ENCODE measurements at regions not wholly inside any gene's neighbourhood (a gene's known extent, or its start where the extent isn't known, plus 50 kb on each side); places are given as distances from the start of the nearest gene placed in this dataset.

DNA sequence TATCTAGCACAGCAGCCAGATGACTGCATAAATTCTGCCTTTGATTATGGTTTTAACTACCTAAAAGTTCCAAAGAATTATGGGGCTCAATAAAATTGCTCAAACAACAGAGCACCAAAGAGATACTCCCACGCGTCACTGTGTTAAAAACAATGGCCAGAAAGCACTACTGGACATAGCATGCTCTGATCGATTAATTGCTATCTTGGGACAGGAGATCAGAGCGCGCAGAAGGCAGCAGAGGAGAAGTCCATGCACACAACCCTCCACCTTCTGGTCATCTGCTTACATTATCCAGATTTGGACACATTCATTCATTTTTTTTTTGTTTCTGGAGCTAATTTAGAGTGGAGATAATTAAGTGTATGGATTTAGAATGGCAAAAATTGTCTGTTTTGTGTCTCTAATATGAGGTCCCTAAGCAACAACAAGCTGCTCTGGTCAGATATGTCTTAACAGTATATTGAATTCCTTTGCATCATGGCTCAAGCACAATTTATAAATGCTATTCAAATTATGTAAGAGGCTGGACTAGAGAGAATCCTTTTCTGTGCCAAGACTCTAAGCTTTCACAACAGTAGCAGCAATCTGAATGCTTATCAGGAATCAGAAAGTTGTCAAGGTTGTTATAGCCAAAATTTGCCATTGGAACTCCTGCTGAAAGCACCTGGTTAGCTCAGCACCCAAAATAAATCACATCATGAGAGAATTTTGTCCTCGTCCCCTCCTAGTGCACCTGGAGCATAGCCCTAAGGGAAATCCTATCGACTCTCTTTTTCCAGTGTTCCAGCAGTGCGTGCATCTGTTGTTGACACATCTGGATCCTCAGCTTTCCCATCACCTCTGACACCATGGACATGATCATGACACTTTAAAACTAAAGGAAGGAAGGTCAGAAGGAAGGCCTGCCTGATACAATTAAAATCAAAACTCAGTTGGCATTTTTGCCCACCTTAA, 98.6 kb upstream of the HMHB1 start:
- Mint-ChIP-seq H3K4me3 (no peak overlapping the region), H3K36me3 (ENCODE audit: low read depth) (no peaks in the 10 kb centered on the region), H3K27me3 (ENCODE audit: insufficient read depth) (no peaks in the 10 kb centered on the region), H3K9me3 (no peaks in the 10 kb centered on the region), H3K4me1 (ENCODE audit: low read depth) (peaks cover 48% of the 10 kb centered on the region), H3K27ac (peak overlapping the region; percentile 33)
- TF ChIP-seq CTCF (IDR thresholded peaks at IDR 0.05), result no peak
- peak; percentile 44 for DNase-seq

DNA sequence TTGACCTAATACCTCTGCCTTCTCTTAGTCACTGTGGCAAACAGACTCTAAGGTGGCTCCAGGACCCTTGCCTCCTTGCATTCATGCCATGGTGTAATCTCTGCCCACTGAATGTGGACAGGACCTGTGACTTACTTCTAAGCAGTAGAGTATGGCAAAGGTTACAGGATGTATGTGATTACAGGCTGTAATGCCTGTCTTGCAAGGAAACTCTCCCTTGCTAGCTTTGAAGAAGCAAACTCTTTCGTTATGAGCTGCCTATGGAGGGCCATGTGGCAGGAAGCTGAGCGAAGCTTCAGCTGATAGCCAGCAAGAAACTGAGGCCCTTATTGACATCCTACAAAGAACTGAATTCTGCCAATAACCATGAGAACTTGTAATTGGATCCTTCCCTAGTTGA, 103.3 kb upstream of the HMHB1 start:
- H3K36me3 Mint-ChIP-seq (ENCODE audit: low read depth), result no peaks in the 10 kb centered on the region
- no peak overlapping the region for H3K27ac Mint-ChIP-seq
- peaks cover 21% of the 10 kb centered on the region for H3K4me1 Mint-ChIP-seq (ENCODE audit: low read depth)
- no peaks in the 10 kb centered on the region for H3K9me3 Mint-ChIP-seq
- DNase-seq, result no peak
- no peak for TF ChIP-seq CTCF (IDR thresholded peaks at IDR 0.05)
- H3K4me3 Mint-ChIP-seq, result no peak overlapping the region
- no peaks in the 10 kb centered on the region for H3K27me3 Mint-ChIP-seq (ENCODE audit: insufficient read depth)

- no peaks in the 10 kb centered on the region for H3K36me3 Mint-ChIP-seq (ENCODE audit: low read depth)
- no peaks in the 10 kb centered on the region for H3K9me3 Mint-ChIP-seq
- no peak overlapping the region for H3K27ac Mint-ChIP-seq
- no peaks in the 10 kb centered on the region for H3K27me3 Mint-ChIP-seq (ENCODE audit: insufficient read depth)
- peaks cover 14% of the 10 kb centered on the region for H3K4me1 Mint-ChIP-seq (ENCODE audit: low read depth)
- no peak for DNase-seq
- H3K4me3 Mint-ChIP-seq, result no peak overlapping the region
- TF ChIP-seq CTCF (IDR thresholded peaks at IDR 0.05), result no peak
These were observed 104.2 kb upstream of the HMHB1 start for GRCh38 chr5:143707806-143708205.

- Mint-ChIP-seq H3K4me3 (no peak overlapping the region), H3K27me3 (ENCODE audit: insufficient read depth) (no peaks in the 10 kb centered on the region)
- no peak for DNase-seq
These were observed 106.6 kb upstream of the HMHB1 start for GRCh38 chr5:143705381-143705780.

DNA sequence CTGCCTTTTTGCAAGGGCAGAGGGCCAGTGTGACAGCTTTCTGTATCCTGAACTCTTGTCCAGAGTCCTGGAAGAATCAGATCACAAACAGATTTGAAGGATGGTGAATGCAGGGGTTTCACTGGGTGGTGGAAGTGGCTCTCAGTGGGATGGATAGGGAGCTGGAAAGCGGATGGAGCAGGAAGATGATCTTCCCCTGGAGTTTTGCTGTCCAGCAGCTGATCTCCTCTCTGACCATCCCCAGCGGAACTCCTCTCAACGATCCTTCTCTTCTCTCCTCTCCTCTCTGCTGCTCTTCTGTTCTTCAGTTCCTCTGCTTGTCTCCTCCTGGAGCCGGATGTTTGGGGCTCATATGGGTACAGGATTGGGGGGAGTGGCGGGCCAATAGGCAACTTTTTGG, 108.3 kb upstream of the HMHB1 start:
- Mint-ChIP-seq H3K9me3 (no peaks in the 10 kb centered on the region), H3K4me3 (no peak overlapping the region), H3K27ac (no peak overlapping the region), H3K4me1 (ENCODE audit: low read depth) (peaks cover 15% of the 10 kb centered on the region), H3K27me3 (ENCODE audit: insufficient read depth) (no peaks in the 10 kb centered on the region), H3K36me3 (ENCODE audit: low read depth) (no peaks in the 10 kb centered on the region)
- no peak for TF ChIP-seq CTCF (IDR thresholded peaks at IDR 0.05)
- DNase-seq, result no peak

More at GRCh38 chr5:143705381-143705780, 106.6 kb upstream of the HMHB1 start:
- Mint-ChIP-seq H3K4me1 (ENCODE audit: low read depth) (peaks cover 14% of the 10 kb centered on the region), H3K36me3 (ENCODE audit: low read depth) (no peaks in the 10 kb centered on the region), H3K9me3 (no peaks in the 10 kb centered on the region), H3K27ac (no peak overlapping the region)
- TF ChIP-seq CTCF (IDR thresholded peaks at IDR 0.05), result no peak
